Endothelial cell (in vitro differentiated cells): ENCODE measurements at regions not wholly inside any gene's neighbourhood (a gene's known extent, or its start where the extent isn't known, plus 50 kb on each side); places are given as distances from the start of the nearest gene placed in this dataset.

Experiments
- DNase-seq: peaks from one replicate; pipeline ENCODE4 v3.0.0; 2021; ENCODE audit warnings: low spot score
- H3K27ac Mint-ChIP-seq: one replicate; pipeline ENCODE4 v1.8.0; 2021; ENCODE audit warnings: mixed read lengths, inconsistent platforms; ENCODE audit not compliant: unreplicated experiment
- H3K27me3 Mint-ChIP-seq: one replicate; pipeline ENCODE4 v1.8.0; 2021; ENCODE audit warnings: mild to moderate bottlenecking, moderate library complexity, mixed read lengths, inconsistent platforms; ENCODE audit not compliant: unreplicated experiment
- H3K36me3 Mint-ChIP-seq: one replicate; pipeline ENCODE4 v1.8.0; 2021; ENCODE audit warnings: mild to moderate bottlenecking, low read depth, mixed read lengths, inconsistent platforms; ENCODE audit not compliant: unreplicated experiment
- H3K4me1 Mint-ChIP-seq: one replicate; pipeline ENCODE4 v1.8.0; 2021; ENCODE audit warnings: mild to moderate bottlenecking, mixed read lengths, inconsistent platforms; ENCODE audit not compliant: unreplicated experiment
- H3K4me3 Mint-ChIP-seq: one replicate; pipeline ENCODE4 v1.8.0; 2021; ENCODE audit warnings: mild to moderate bottlenecking, mixed read lengths, inconsistent platforms; ENCODE audit not compliant: unreplicated experiment
- H3K9me3 Mint-ChIP-seq: one replicate; pipeline ENCODE4 v1.8.0; 2021; ENCODE audit warnings: mixed read lengths, inconsistent platforms; ENCODE audit not compliant: unreplicated experiment
- CTCF ChIP-seq: fragments of 200-600 bp; sonication (generic); IDR thresholded peaks from one replicate; pipeline ENCODE4 v1.5.0; 2021; ENCODE audit warnings: antibody characterized with exemption; ENCODE audit not compliant: unreplicated experiment

- H3K36me3 Mint-ChIP-seq = no peaks in the 10 kb centered on the region
- H3K4me3 Mint-ChIP-seq = no peak overlapping the region
- no peaks in the 10 kb centered on the region for H3K9me3 Mint-ChIP-seq
- H3K4me1 Mint-ChIP-seq = no peaks in the 10 kb centered on the region
- no peak for DNase-seq
- TF ChIP-seq CTCF = no peak
- H3K27ac Mint-ChIP-seq = no peak overlapping the region
- no peaks in the 10 kb centered on the region for H3K27me3 Mint-ChIP-seq
These were observed 297.1 kb upstream of the RIMS1 start for GRCh38 chr6:71589254-71589653.

DNA sequence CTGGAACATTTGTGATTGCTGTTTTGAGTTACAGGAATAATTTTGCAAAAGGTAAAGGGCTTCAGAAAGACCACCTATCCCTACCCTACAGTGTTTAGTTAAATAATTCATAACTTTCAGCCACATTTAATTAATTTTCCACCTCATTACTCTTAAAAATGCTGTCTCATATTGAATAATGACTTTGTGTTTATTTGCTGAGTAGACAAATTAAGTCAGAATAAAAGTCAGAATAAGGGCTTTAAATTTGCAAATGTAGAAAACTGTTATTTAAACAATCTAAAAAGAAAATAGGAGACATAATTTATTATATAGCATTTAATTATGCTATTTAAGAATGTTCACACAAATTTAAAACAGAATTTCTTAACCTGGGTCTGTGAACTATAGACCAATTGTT lies 293.7 kb upstream of the RIMS1 start:
- Mint-ChIP-seq H3K4me3 (no peak overlapping the region), H3K36me3 (no peaks in the 10 kb centered on the region), H3K27ac (no peak overlapping the region), H3K9me3 (no peaks in the 10 kb centered on the region), H3K4me1 (no peaks in the 10 kb centered on the region), H3K27me3 (no peaks in the 10 kb centered on the region)
- TF ChIP-seq CTCF = no peak
- no peak for DNase-seq

DNA sequence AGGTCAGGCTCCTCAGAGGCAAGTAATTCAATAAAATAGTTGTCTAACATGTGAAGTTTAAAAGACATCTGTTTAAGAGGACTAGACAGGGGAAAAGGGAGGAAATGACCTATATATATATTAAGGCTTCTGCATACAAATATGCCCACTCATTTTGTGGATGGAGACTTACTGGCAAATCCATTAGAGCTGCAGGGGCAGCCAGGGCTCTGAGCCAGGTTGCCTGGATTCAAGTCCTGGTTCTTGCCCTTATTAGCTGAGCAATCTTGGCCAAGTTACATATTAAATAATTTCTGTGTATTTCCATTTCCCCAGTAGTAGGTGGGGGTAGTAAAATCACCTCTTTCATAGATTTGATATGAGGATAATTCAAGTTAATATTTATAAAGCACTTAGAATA lies 287.0 kb upstream of the RIMS1 start:
- Mint-ChIP-seq H3K36me3 (no peaks in the 10 kb centered on the region), H3K4me3 (no peak overlapping the region), H3K27me3 (no peaks in the 10 kb centered on the region), H3K4me1 (peaks cover 7% of the 10 kb centered on the region), H3K27ac (no peak overlapping the region), H3K9me3 (no peaks in the 10 kb centered on the region)
- no peak for TF ChIP-seq CTCF
- DNase-seq = no peak

- no peak overlapping the region for H3K4me3 Mint-ChIP-seq
These were observed 283.9 kb upstream of the RIMS1 start for GRCh38 chr6:71602385-71603007.

More at GRCh38 chr6:71602385-71603007, 283.9 kb upstream of the RIMS1 start:
- Mint-ChIP-seq H3K27me3 (peaks cover 3% of the 10 kb centered on the region), H3K4me1 (peaks cover 9% of the 10 kb centered on the region), H3K36me3 (no peaks in the 10 kb centered on the region), H3K27ac (no peak overlapping the region), H3K9me3 (no peaks in the 10 kb centered on the region)
- TF ChIP-seq CTCF = no peak
- DNase-seq = no peak
